ENCODE measurements at regions not wholly inside any gene's neighbourhood (a gene's known extent, or its start where the extent isn't known, plus 50 kb on each side); places are given as distances from the start of the nearest gene placed in this dataset.

DNA sequence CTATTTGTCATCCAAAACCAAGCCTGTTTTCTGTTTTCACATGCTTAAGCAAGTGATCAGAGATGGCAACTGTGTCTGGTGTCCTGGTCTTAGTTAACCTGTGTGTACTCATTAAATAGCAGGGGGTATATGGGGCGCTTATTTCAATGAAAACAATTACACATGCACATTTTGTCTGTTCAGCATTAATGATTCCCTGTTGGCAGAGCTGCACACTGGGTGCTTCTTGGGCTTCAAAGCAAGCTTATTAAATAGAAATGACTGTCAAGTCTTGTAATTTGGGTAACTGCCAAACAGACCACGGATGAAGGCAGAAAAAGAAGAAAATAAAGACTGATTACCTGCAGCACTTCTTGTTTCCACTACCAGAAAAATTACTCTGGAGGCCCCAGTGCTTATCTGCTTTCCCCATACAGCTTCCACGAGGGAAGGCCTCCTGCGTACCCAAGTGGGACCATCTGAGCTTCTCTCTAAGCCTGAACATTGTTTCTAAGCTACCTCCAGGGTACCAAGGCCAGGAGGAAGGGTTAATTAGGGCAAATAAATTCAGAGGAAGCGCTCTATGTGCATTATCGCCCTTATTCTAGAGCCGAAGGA lies 107.2 kb upstream of the TBL1X start:
- TF ChIP-seq, protein P1, sequence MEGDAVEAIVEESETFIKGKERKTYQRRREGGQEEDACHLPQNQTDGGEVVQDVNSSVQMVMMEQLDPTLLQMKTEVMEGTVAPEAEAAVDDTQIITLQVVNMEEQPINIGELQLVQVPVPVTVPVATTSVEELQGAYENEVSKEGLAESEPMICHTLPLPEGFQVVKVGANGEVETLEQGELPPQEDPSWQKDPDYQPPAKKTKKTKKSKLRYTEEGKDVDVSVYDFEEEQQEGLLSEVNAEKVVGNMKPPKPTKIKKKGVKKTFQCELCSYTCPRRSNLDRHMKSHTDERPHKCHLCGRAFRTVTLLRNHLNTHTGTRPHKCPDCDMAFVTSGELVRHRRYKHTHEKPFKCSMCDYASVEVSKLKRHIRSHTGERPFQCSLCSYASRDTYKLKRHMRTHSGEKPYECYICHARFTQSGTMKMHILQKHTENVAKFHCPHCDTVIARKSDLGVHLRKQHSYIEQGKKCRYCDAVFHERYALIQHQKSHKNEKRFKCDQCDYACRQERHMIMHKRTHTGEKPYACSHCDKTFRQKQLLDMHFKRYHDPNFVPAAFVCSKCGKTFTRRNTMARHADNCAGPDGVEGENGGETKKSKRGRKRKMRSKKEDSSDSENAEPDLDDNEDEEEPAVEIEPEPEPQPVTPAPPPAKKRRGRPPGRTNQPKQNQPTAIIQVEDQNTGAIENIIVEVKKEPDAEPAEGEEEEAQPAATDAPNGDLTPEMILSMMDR (IDR thresholded peaks at IDR 0.05; ENCODE audit: borderline replicate concordance, extremely low read depth, low read length, poor library complexity, severe bottlenecking) = no peak
- no peak for TF ChIP-seq EZH2 (IDR thresholded peaks at IDR 0.05; ENCODE audit: borderline replicate concordance, low read depth, low read length, severe bottlenecking)
